ENCODE measurements at regions not wholly inside any gene's neighbourhood (a gene's known extent, or its start where the extent isn't known, plus 50 kb on each side); places are given as distances from the start of the nearest gene placed in this dataset.
"Not testable (repeated sequence)": the region's sequence is repeated elsewhere in the genome, so short reads cannot be mapped to it uniquely, and the experiment has no call there.

- DNase-seq (ENCODE audit: low spot score): no peak
- no peak for TF ChIP-seq CTCF (IDR thresholded peaks at IDR 0.05)
- Histone ChIP-seq H3K4me3 (no peak overlapping the region), H3K27ac (no peak overlapping the region)
Measured at GRCh38 chr6:81098109-81098814, 654.2 kb downstream of the TENT5A start.

GRCh38 chr6:81096464-81096863 lies 656.0 kb downstream of the TENT5A start:
- not testable (repeated sequence) for H3K27ac ChIP-seq; DNase-seq (ENCODE audit: low spot score); H3K4me3 ChIP-seq

GRCh38 chr6:81093051-81093450 lies 659.4 kb downstream of the TENT5A start:
- Histone ChIP-seq H3K27ac (no peak overlapping the region), H3K4me3 (no peak overlapping the region)
- TF ChIP-seq CTCF (IDR thresholded peaks at IDR 0.05): no peak
- DNase-seq (ENCODE audit: low spot score): no peak

- DNase-seq (ENCODE audit: low spot score): no peak
- no peak for TF ChIP-seq CTCF (IDR thresholded peaks at IDR 0.05)
- Histone ChIP-seq H3K4me3 (no peak overlapping the region), H3K27ac (no peak overlapping the region)
Measured at GRCh38 chr6:81088145-81088544, 664.3 kb downstream of the TENT5A start.

GRCh38 chr6:81086991-81087390 lies 665.5 kb downstream of the TENT5A start:
- no peak overlapping the region for H3K4me3 ChIP-seq
- no peak overlapping the region for H3K27ac ChIP-seq
- DNase-seq (ENCODE audit: low spot score): no peak
- no peak for TF ChIP-seq CTCF (IDR thresholded peaks at IDR 0.05)

GRCh38 chr6:81085431-81085790 lies 667.1 kb downstream of the TENT5A start:
- H3K4me3 ChIP-seq: no peak overlapping the region
- no peak overlapping the region for H3K27ac ChIP-seq
- no peak for TF ChIP-seq CTCF (IDR thresholded peaks at IDR 0.05)
- no peak for DNase-seq (ENCODE audit: low spot score)

GRCh38 chr6:81084776-81085430 lies 667.6 kb downstream of the TENT5A start:
- H3K27ac ChIP-seq: no peak overlapping the region
- DNase-seq (ENCODE audit: low spot score): no peak
- H3K4me3 ChIP-seq: no peak overlapping the region
- TF ChIP-seq CTCF (IDR thresholded peaks at IDR 0.05): no peak
